ENCODE measurements at regions not wholly inside any gene's neighbourhood (a gene's known extent, or its start where the extent isn't known, plus 50 kb on each side); places are given as distances from the start of the nearest gene placed in this dataset.

- DNase-seq (ENCODE audit: low read depth in 2 of 2): no peak
Measured at GRCh38 chr2:33804155-33804554, 205.1 kb upstream of the FAM98A start.

DNA sequence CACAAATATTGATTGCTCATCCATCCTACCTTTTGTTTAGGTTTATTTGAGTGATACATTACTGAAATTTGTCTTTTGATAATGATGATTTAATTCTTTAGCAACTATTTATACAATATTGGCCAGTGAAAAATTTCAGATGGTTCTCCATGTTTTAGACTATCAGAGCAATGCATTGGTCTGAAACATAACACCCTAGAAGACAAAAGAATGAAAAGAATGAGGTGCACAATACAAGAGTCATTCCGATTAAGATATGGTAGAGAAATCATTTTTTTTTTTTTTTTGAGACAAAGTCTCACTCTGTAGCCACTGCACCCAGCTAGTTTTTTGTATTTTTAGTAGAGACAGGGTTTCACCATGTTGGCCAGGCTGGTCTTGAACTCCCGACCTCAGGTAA is 197.4 kb upstream of the FAM98A start:
- DNase-seq (ENCODE audit: low read depth in 2 of 2): no peak

DNA sequence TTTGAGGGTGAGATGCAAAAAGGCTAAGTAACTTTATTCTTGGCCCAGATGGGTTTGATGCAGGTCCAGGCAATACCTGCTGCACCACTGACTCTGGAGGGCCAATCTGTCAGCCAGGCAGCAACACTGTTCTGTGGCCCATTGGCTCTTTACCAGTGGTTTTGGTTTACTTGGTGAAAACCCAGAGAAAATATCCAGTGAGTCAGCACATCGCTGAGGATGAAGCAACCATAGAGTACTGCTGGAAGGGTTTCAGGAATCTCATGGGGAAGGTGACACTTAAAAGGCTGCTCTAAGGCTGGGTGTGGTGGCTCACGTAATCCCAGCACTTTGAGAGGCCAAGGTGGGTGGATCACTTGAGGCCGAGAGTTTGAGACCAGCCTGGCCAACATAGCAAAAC is 192.5 kb upstream of the FAM98A start:
- no peak for DNase-seq (ENCODE audit: low read depth in 2 of 2)

- DNase-seq (ENCODE audit: low read depth in 2 of 2): no peak
Measured at GRCh38 chr2:33788044-33788443, 188.9 kb upstream of the FAM98A start.

- no peak for DNase-seq (ENCODE audit: low read depth in 2 of 2)
Measured at GRCh38 chr2:33786881-33787280, 187.8 kb upstream of the FAM98A start.

- no peak for DNase-seq (ENCODE audit: low read depth in 2 of 2)
Measured at GRCh38 chr2:33785201-33786106, 186.4 kb upstream of the FAM98A start.

DNA sequence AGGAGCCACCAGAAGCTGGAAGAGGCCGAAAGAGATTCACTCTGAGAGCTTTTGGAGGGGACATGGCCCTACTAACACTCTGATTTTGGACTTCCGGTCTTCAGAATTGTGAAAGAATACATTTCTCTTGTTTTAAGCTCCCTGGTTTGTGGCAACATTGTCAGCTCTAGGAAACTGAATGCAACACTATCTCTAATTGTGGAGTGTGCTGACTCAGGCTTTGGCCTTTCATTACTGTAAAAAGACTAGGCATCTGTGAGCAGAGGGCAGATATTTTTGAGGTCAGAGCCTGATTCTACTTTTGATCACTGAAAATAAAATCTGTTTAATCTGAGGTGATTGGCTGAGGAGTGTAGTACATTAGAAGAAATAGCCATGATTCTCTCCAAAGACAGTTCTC is 185.4 kb upstream of the FAM98A start:
- no peak for DNase-seq (ENCODE audit: low read depth in 2 of 2)

DNA sequence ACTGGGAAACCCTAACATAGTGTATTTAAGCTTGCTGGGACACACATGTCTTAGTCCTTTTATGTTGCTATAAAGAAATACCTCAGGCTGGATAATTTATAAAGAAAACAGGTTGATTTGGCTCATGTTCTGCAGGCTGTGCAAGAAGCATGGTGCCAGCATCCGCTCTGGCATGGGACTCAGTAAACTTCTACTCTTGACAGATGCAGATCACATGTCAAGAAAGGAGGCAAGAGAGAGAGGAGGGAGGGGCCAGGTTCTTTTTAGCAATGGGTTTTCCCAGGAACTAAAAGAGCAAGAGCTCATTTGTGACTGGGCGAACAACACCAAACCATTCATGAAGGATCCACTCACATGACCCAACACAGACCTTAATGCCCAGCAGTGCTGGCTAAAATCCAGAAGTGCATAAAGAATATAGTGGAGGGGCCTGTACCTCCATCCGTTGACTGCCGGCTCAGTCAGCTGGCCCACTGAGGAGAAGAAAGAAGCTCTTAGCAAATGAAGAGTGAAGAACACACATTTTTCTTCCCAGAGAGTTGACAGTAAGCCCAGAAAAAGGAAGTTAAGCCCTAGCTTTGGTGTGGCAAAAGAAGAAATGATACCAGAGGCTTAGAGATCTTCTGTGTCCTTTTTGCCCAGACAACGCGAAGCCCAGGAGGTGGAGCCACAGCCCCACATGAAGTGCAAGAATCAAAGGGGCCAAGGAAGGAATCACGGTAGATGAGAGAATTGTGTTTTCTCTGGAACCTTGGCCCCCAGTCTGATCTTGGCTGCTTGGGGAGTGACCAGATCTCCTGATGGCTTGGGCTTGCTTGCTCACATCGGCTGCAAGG is 183.5 kb upstream of the FAM98A start:
- DNase-seq (ENCODE audit: low read depth in 2 of 2): no peak

GRCh38 chr2:33777786-33778185 is 178.7 kb upstream of the FAM98A start:
- DNase-seq (ENCODE audit: low read depth in 2 of 2): no peak

GRCh38 chr2:33775306-33775705 is 176.2 kb upstream of the FAM98A start:
- DNase-seq (ENCODE audit: low read depth in 2 of 2): no peak

DNA sequence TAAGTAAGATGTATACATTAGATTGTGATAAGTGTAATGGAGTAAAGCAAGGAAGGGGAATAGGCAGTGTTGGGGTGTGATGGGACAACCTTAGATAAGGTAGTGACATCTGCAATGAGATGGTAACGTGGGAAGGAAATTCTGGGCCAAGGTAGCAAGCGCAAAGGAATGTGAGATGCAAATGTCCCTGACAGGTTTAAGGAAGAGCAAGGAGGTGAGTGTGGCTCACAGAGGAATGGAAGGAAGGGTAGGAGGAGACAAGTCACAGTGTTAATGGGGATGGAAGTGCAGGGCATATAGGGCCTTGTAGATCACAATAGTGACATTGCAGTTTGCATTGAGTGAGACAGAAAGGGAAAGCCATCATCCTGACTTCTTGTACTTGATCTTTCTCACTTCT is 170.9 kb upstream of the FAM98A start:
- DNase-seq (ENCODE audit: low read depth in 2 of 2): no peak

DNA sequence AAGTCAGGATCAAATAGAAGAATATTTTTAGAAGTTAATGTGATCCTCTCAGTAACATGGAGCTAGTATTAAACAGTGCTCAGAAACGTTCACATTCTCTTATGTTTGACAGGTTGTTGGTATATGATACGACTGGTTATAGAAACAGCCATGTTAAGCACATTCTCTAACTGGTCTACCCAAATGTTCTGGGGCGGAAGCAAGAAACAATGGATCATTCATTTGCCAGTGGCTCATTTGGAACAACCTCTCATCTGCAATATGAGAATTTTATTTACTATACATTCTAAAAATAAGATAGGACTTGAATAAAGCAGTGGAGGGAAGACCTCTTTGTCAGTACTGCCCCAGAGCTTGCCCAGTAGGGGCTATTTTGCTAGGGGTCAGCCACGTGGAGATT is 167.1 kb upstream of the FAM98A start:
- no peak for DNase-seq (ENCODE audit: low read depth in 2 of 2)

DNA sequence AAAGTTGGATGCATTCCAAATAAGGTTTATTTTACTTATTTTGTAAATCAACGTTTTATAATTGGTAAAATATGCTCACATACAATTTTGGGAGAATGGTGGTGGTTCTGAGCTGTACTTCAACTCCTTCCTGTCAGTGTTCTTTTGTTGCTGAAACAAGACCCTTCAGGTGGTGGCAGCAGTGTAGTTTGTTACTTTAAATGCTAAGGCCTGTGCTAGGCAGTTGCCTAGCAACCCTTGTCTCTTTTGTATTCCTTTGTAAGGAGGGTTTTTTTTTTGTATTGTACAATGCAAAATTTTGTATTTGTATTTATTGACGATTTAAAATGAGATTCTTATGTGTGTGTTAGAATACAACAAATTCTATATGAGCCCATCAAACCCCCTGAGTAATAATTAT is 166.0 kb upstream of the FAM98A start:
- DNase-seq (ENCODE audit: low read depth in 2 of 2): peak in 1 of 2 donors; percentile 2

- DNase-seq (ENCODE audit: low read depth in 2 of 2): no peak
Measured at GRCh38 chr2:33764551-33764950, 165.5 kb upstream of the FAM98A start.

GRCh38 chr2:33763671-33764310 is 164.7 kb upstream of the FAM98A start:
- no peak for DNase-seq (ENCODE audit: low read depth in 2 of 2)

GRCh38 chr2:33762636-33763035 is 163.5 kb upstream of the FAM98A start:
- DNase-seq (ENCODE audit: low read depth in 2 of 2): no peak

DNA sequence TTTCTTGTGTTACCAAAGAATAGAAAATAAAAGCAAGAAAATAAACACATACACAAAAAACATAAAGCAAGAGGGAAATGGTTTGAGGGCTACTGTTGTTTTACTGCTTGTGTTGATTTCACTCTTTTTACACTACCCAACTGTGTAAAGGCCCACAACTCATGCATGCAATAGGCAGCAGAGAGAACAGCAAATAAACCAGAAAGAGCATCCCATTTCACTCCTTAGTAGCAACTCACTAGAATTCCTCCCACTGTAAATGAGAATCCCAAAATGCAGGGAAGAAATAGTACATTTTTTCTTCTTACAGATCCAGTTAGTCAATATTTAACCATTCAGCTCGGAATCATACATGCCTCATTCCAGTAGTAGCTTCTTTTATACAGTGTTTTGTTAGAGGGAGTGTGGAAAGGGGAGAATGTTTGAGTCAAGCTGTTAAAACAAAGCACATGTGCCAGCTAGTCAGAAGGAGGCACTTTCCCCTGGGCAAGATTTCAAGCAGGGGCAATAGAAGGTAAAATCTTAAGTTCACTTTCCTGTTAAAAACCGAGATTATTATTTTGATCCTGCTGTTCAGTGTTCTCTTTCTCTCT is 147.2 kb upstream of the FAM98A start:
- no peak for DNase-seq (ENCODE audit: low read depth in 2 of 2)

DNA sequence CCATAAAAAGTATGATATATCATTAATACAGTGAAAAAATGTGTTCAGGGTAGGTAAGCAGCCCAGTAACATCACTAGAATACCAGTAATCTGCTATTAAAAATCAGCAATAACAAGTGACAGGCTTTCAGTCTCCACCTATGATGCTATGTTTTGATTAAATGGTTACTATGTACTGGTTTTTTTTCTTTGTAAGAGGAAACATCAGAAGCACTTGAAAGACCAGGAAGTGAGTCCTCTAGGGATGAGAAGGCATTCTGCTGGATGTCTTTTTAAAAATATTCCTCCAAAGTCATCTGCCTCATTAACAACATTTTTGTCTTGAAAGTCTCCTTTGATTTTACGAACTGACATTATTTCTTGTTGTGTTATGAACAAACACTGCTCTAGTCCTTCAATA is 136.0 kb upstream of the FAM98A start:
- DNase-seq (ENCODE audit: low read depth in 2 of 2): peak in 1 of 2 donors; percentile 18

GRCh38 chr2:33730804-33731203 is 131.7 kb upstream of the FAM98A start:
- no peak for DNase-seq (ENCODE audit: low read depth in 2 of 2)

DNA sequence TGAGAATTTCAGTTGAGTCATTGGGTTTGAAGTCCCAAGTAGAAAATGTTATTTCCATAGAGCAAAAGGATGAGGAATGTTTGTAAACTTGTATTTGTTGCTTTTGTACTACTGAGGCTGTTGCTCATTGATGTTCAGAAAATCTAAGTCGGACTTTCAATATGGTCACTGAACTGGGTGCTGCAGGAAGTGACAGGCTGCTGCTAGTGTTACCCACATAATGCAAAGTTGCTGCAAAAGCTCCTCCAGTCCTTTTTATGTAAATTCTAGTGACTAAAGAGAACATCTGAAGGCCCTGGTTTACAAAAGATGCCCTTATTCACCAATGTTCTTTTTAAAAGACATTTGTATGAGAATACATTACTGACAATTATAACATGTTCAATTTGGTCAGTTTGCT is 131.1 kb upstream of the FAM98A start:
- DNase-seq (ENCODE audit: low read depth in 2 of 2): no peak

- no peak for DNase-seq (ENCODE audit: low read depth in 2 of 2)
Measured at GRCh38 chr2:33729353-33729752, 130.3 kb upstream of the FAM98A start.

DNA sequence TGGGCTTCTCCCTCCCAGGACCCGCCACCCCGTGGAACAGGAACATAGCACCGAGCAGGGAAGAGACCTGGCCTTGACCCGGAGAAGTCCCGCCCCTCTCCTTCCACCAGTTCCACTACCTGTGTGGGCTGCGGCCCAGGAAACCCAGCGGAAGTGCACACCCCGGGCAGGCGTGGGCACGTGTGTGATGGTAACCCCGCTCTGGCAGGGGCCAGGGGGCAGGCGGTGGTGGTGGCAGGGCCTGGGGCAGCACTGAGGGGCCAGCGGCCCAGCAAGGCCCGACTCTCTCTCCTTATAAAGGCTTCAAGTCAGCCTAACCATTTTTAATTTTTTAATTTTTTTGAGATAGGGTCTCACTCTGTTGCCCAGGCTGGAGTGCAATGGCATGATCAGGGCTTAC is 129.0 kb upstream of the FAM98A start:
- DNase-seq (ENCODE audit: low read depth in 2 of 2): no peak

All from lung microvascular endothelial cell (primary cell).